GM23248 (cell line): ENCODE measurements at regions not wholly inside any gene's neighbourhood (a gene's known extent, or its start where the extent isn't known, plus 50 kb on each side); places are given as distances from the start of the nearest gene placed in this dataset.

Experiments used
- DNase-seq: peaks from one replicate; pipeline ENCODE4 v3.0.0-alpha.2; 2015
- H2AFZ ChIP-seq: fragments of 200-600 bp; sonication (generic); 2 replicates; pipeline ENCODE4 v1.6.1; 2016; ENCODE audit warnings: antibody characterized with exemption
- H3F3A ChIP-seq: fragments of 200-600 bp; sonication (generic); 2 replicates; pipeline ENCODE4 v1.6.1; 2016; ENCODE audit warnings: mild to moderate bottlenecking, antibody characterized with exemption, mixed run types; ENCODE audit not compliant: insufficient read depth
- H3K27ac ChIP-seq: fragments of 200-600 bp; sonication (generic); 2 replicates; pipeline ENCODE4 v1.5.1; 2016; ENCODE audit warnings: mild to moderate bottlenecking
- H3K27me3 ChIP-seq: fragments of 200-600 bp; sonication (generic); replicated peaks from 2 replicates; pipeline ENCODE4 v1.6.1; 2016; ENCODE audit warnings: mild to moderate bottlenecking; ENCODE audit not compliant: insufficient read depth
- H3K36me3 ChIP-seq: fragments of 200-600 bp; sonication (generic); 2 replicates; pipeline ENCODE4 v1.6.1; 2016; ENCODE audit warnings: low read depth, mild to moderate bottlenecking
- H3K4me1 ChIP-seq: fragments of 200-600 bp; sonication (generic); 2 replicates; pipeline ENCODE4 v1.6.1; 2016; ENCODE audit warnings: mild to moderate bottlenecking; ENCODE audit not compliant: insufficient read depth
- H3K4me2 ChIP-seq: fragments of 200-600 bp; sonication (generic); one replicate; pipeline ENCODE4 v1.6.1; 2016; ENCODE audit warnings: mild to moderate bottlenecking; ENCODE audit not compliant: unreplicated experiment
- H3K4me3 ChIP-seq: fragments of 200-600 bp; sonication (generic); 2 replicates; pipeline ENCODE4 v1.5.1; 2016; ENCODE audit warnings: mild to moderate bottlenecking
- H3K79me2 ChIP-seq: fragments of 200-600 bp; sonication (generic); 2 replicates; pipeline ENCODE4 v1.6.1; 2016; ENCODE audit warnings: mild to moderate bottlenecking; ENCODE audit not compliant: insufficient read depth
- H3K9ac ChIP-seq: fragments of 200-600 bp; sonication (generic); 2 replicates; pipeline ENCODE4 v1.6.1; 2016; ENCODE audit warnings: mild to moderate bottlenecking
- H3K9me2 ChIP-seq: fragments of 200-600 bp; sonication (generic); 2 replicates; pipeline ENCODE4 v1.6.1; 2016; ENCODE audit warnings: mixed run types, mild to moderate bottlenecking, moderate library complexity; ENCODE audit not compliant: insufficient read depth
- H3K9me3 ChIP-seq: fragments of 200-600 bp; sonication (generic); one replicate; pipeline ENCODE4 v1.6.1; 2017; ENCODE audit warnings: low read depth
- H4K20me1 ChIP-seq: fragments of 200-600 bp; sonication (generic); 2 replicates; pipeline ENCODE4 v1.6.0; 2016; ENCODE audit not compliant: insufficient read depth
- EZH2 ChIP-seq: fragments of 200-600 bp; sonication (generic); IDR thresholded peaks from 2 replicates; pipeline ENCODE4 v1.6.1; 2018; ENCODE audit warnings: antibody characterized with exemption, mild to moderate bottlenecking; ENCODE audit not compliant: insufficient read depth, poor library complexity, severe bottlenecking
- EZH2phosphoT487 ChIP-seq: fragments of 200-600 bp; sonication (generic); IDR thresholded peaks from 2 replicates; pipeline ENCODE4 v1.6.1; 2018; ENCODE audit warnings: antibody characterized with exemption, moderate library complexity, mild to moderate bottlenecking, low read depth; ENCODE audit not compliant: insufficient read depth
- WGBS, 2 experiments: methylation state at CpG; one replicate each; pipeline ENCODE4 v1.1.6; 2015 to 2017; ENCODE audit warnings: low lambda C conversion rate in 2 of 2, low coverage in 1 of 2; ENCODE audit errors: missing lambda C conversion rate in 2 of 2; 5-methylcytosine and 5-hydroxymethylcytosine counted together
- in situ Hi-C: fragments of 300-500 bp; cut with MboI; formaldehyde crosslinking; loops from 2 replicates; pipeline ENCODE4 v1.15.0; 2020

DNA sequence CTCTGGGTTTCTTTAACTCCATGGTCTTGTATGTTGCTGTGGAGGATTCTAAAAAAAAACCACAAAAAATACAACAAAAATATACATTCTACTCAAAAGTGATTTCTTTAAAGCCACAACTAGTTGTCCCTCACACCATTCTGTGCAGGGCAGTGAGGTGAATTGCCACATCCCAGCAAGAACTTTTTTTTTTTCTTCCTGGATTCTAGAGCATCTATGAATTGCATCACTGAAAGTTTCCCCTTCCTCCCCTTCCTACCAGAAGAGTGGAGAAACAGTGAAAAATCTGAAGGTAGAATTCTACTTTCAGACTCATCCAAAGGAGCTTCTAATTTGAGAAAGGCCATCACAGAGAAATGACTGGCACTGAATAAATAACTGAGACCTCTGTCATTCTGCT, 395.3 kb downstream of the AEBP2 start:
- Histone ChIP-seq H3F3A (no peaks in the 10 kb centered on the region; the same call in 1 of the 2 replicates), H3K9ac (no peak overlapping the region), H3K9me2 (no peaks in the 10 kb centered on the region), H2AFZ (no peak overlapping the region), H3K4me3 (no peak overlapping the region), H3K4me1 (peaks cover 12% of the 10 kb centered on the region), H4K20me1 (no peaks in the 10 kb centered on the region), H3K79me2 (no peaks in the 10 kb centered on the region), H3K4me2 (peak overlapping the region; percentile 10), H3K36me3 (no peaks in the 10 kb centered on the region), H3K27ac (no peak overlapping the region), H3K9me3 (no peaks in the 10 kb centered on the region), H3K27me3 (no peaks in the 10 kb centered on the region)
- TF ChIP-seq EZH2 = no peak
- TF ChIP-seq EZH2phosphoT487 = no peak
- in situ Hi-C loops = no loop called here
- no peak for DNase-seq

DNA sequence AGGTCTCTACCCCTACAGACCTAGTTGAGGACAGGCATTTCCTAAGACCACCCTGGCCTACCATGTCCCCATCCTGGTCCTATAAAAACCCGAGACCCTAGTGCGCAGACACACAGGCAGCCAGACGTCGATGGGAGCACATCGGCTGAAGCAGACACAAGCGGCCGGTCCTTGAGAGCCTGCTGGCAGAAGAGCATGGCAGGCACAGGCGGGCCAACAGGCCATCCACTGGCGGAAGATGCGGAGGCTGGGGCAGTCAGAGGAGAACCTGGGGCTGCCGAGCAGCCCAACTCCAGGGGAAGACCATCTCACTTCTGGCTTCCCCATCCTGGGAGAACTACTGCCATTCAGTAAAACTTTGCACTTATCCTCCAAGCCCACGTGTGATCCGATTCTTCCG, 396.8 kb downstream of the AEBP2 start:
- Histone ChIP-seq H3K79me2 (no peaks in the 10 kb centered on the region), H3K36me3 (no peaks in the 10 kb centered on the region), H3F3A (no peaks in the 10 kb centered on the region; the same call in 1 of the 2 replicates), H3K4me1 (peaks cover 12% of the 10 kb centered on the region), H3K9ac (no peak overlapping the region), H3K27ac (no peak overlapping the region), H4K20me1 (no peaks in the 10 kb centered on the region), H3K9me3 (no peaks in the 10 kb centered on the region), H3K27me3 (no peaks in the 10 kb centered on the region), H3K4me2 (no peak overlapping the region), H2AFZ (no peak overlapping the region), H3K9me2 (no peaks in the 10 kb centered on the region), H3K4me3 (no peak overlapping the region)
- no peak for DNase-seq
- TF ChIP-seq EZH2phosphoT487 (no peak), EZH2 (no peak)
- WGBS, 2 experiments = 94 to 96% methylated on average over 14 of the region's 14 CpGs
- in situ Hi-C loops = no loop called here

DNA sequence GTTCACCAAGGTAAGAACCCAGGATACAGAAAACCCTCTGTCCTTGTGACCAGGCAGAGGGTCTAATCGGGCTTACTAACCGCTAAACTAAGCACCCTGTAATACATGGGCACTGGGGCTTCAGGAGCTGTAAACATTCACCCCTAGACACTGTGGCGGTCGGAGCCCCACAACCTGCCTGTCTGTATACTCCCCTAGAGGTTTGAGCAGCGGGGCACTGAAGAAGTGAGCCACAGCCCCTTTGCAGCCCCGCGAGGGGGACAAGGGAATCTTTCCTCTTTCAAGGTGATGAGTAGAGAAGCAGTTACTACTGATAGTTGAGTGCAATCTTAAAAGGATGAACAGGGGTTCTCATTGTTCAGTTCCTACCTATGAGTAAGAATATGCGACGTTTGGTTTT, 397.2 kb downstream of the AEBP2 start:
- H3K9me3 ChIP-seq = no peaks in the 10 kb centered on the region
- no peak for TF ChIP-seq EZH2phosphoT487
- TF ChIP-seq EZH2 = no peak
- no peaks in the 10 kb centered on the region for H3K27me3 ChIP-seq
- DNase-seq = no peak
- in situ Hi-C loops = no loop called here
- H3K27ac ChIP-seq = no peak overlapping the region
- no peaks in the 10 kb centered on the region for H3K79me2 ChIP-seq
- WGBS, 2 experiments = 88 to 89% methylated on average over 9 of the region's 9 CpGs
- H2AFZ ChIP-seq = no peak overlapping the region
- H4K20me1 ChIP-seq = no peaks in the 10 kb centered on the region
- no peaks in the 10 kb centered on the region for H3K36me3 ChIP-seq
- peaks cover 12% of the 10 kb centered on the region for H3K4me1 ChIP-seq
- no peaks in the 10 kb centered on the region for H3K9me2 ChIP-seq
- peaks cover 4% of the 10 kb centered on the region for H3F3A ChIP-seq
- H3K4me2 ChIP-seq = no peak overlapping the region
- H3K9ac ChIP-seq = no peak overlapping the region
- H3K4me3 ChIP-seq = no peak overlapping the region

DNA sequence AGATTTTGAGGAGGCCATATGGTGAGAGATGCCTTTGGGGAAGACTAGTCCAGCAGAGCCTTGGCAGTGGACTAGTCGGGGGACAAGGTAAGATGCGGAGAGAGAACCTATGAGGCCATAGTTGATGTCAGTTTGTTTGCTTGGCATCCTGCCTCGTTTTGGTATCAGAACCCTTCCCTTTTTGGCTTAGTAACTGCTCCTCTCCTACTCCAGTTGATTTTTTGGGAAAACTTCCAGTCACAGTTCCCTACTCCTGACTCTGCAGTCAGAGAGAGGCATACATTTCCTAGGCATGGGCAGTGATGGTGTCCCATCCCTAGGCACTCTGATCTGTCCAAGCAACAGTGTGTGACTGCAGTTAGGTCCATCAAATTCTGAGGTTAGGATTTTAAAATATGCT, 398.3 kb downstream of the AEBP2 start:
- H3K4me2 ChIP-seq = no peak overlapping the region
- H3F3A ChIP-seq = peaks cover 9% of the 10 kb centered on the region
- no peaks in the 10 kb centered on the region for H3K9me3 ChIP-seq
- no peaks in the 10 kb centered on the region for H3K27me3 ChIP-seq
- H3K79me2 ChIP-seq = no peaks in the 10 kb centered on the region
- peaks cover 16% of the 10 kb centered on the region for H3K4me1 ChIP-seq
- H3K9me2 ChIP-seq = no peaks in the 10 kb centered on the region
- WGBS, 2 experiments = 66 to 72% methylated on average over 3 of the region's 3 CpGs
- H4K20me1 ChIP-seq = no peaks in the 10 kb centered on the region
- no peak overlapping the region for H3K4me3 ChIP-seq
- no peak for DNase-seq
- TF ChIP-seq EZH2 (no peak), EZH2phosphoT487 (no peak)
- in situ Hi-C loops = no loop called here
- H2AFZ ChIP-seq = no peak overlapping the region
- no peaks in the 10 kb centered on the region for H3K36me3 ChIP-seq
- no peak overlapping the region for H3K27ac ChIP-seq
- H3K9ac ChIP-seq = no peak overlapping the region

DNA sequence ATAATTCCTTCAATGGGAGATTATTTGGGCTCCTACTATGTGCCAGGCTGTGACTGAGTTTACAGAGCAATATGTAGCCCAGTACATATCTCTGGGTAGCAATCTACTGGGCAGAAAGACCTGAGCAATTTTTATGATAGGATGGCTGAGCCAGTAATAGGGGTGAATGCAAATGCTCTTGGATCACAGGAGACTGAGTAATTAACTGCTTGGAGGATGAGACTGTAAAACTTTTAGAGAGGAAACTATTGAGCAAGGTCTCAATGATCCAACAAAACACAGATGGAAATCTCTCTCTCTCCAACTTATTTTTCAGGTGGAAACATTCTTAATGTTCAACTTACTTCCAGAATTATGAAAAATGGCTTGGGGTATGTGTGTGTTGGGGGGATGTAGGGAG, 402.2 kb downstream of the AEBP2 start:
- no peaks in the 10 kb centered on the region for H4K20me1 ChIP-seq
- H3K9me2 ChIP-seq = no peaks in the 10 kb centered on the region
- peak; percentile 58 for DNase-seq
- TF ChIP-seq EZH2 (no peak), EZH2phosphoT487 (no peak)
- H3K9me3 ChIP-seq = no peaks in the 10 kb centered on the region
- H3F3A ChIP-seq = peaks cover 14% of the 10 kb centered on the region
- no peaks in the 10 kb centered on the region for H3K36me3 ChIP-seq
- no peaks in the 10 kb centered on the region for H3K79me2 ChIP-seq
- no peak overlapping the region for H3K4me3 ChIP-seq
- no peak overlapping the region for H3K27ac ChIP-seq
- no peak overlapping the region for H3K9ac ChIP-seq
- no peak overlapping the region for H2AFZ ChIP-seq
- H3K27me3 ChIP-seq = no peaks in the 10 kb centered on the region
- H3K4me2 ChIP-seq = no peak overlapping the region
- in situ Hi-C loops = no loop called here
- H3K4me1 ChIP-seq = peaks cover 9% of the 10 kb centered on the region
